PC-3 (cell line): ENCODE measurements at regions not wholly inside any gene's neighbourhood (a gene's known extent, or its start where the extent isn't known, plus 50 kb on each side); places are given as distances from the start of the nearest gene placed in this dataset.

Experiments
- ATAC-seq: fragments of 200-7000 bp; cut with Tn5 transposase; 2 replicates; pipeline ENCODE4 v1.9.1; 2020; ENCODE audit warnings: mild to moderate bottlenecking, moderate library complexity
- BruUV-seq: library from RNA; stranded (reverse); fragments of 400-500 nt; replicated peaks from 2 replicates; lab custom pipeline; 2021; lab: Mats Ljungman, UMichigan
- CTCF ChIA-PET: fragments of 300-600 bp; sonication (Branson Sonifier 250); formaldehyde crosslinking; loops from one replicate; lab custom pipeline; 2022; ENCODE audit warnings: antibody characterized with exemption; lab: Charles Lee
- POLR2A ChIA-PET: fragments of 300-600 bp; sonication (Branson Sonifier 250); formaldehyde crosslinking; loops from one replicate; lab custom pipeline; 2022; ENCODE audit warnings: antibody characterized with exemption; ENCODE audit not compliant: unreplicated experiment; lab: Charles Lee
- DNase-seq: peaks from one replicate; pipeline ENCODE4 v3.0.0-alpha.2; 2015
- H2AFZ ChIP-seq: fragments of 300-600 bp; sonication (generic); 2 replicates; pipeline ENCODE4 v1.6.0; 2016; ENCODE audit warnings: antibody characterized with exemption, low read length
- H3F3A ChIP-seq: fragments of 300-600 bp; sonication (generic); one replicate; pipeline ENCODE4 v1.6.0; 2017; ENCODE audit warnings: antibody characterized with exemption, low read length, control low read depth, mild to moderate bottlenecking; ENCODE audit not compliant: unreplicated experiment
- H3K27ac ChIP-seq: fragments of 300-600 bp; sonication (generic); 2 replicates; pipeline ENCODE4 v1.5.1; 2016; ENCODE audit warnings: mild to moderate bottlenecking, low read length
- H3K27me3 ChIP-seq: fragments of 300-600 bp; sonication (generic); 2 replicates; pipeline ENCODE4 v1.6.1; 2016; ENCODE audit warnings: low read length, mixed read lengths
- H3K36me3 ChIP-seq: fragments of 300-600 bp; sonication (generic); 2 replicates; pipeline ENCODE4 v1.6.1; 2016; ENCODE audit warnings: low read depth, mixed run types, low read length, mixed read lengths
- H3K4me1 ChIP-seq: fragments of 300-600 bp; sonication (generic); 2 replicates; pipeline ENCODE4 v1.5.1; 2016; ENCODE audit warnings: low read length; ENCODE audit not compliant: insufficient read depth
- H3K4me2 ChIP-seq: fragments of 300-600 bp; sonication (generic); 2 replicates; pipeline ENCODE4 v1.6.0; 2016; ENCODE audit warnings: low read length
- H3K4me3 ChIP-seq: fragments of 300-600 bp; sonication (generic); 2 replicates; pipeline ENCODE4 v1.5.1; 2016; ENCODE audit warnings: mild to moderate bottlenecking, low read length, mixed read lengths
- H3K79me2 ChIP-seq: fragments of 300-600 bp; sonication (generic); 2 replicates; pipeline ENCODE4 v1.6.1; 2017; ENCODE audit warnings: low read length, mixed read lengths
- H3K9ac ChIP-seq: fragments of 300-600 bp; sonication (generic); 2 replicates; pipeline ENCODE4 v1.6.0; 2016; ENCODE audit warnings: mild to moderate bottlenecking, low read length
- H3K9me2 ChIP-seq: fragments of 300-600 bp; sonication (generic); replicated peaks from 2 replicates; pipeline ENCODE4 v1.6.1; 2016; ENCODE audit warnings: mixed run types, low read length, mixed read lengths
- H3K9me3 ChIP-seq: fragments of 300-600 bp; sonication (generic); 2 replicates; pipeline ENCODE4 v1.6.1; 2016; ENCODE audit warnings: low read length, mixed read lengths
- H4K20me1 ChIP-seq: fragments of 300-600 bp; sonication (generic); 2 replicates; pipeline ENCODE4 v1.6.1; 2016; ENCODE audit warnings: low read length, mixed read lengths
- EZH2 ChIP-seq: fragments of 300-600 bp; sonication (generic); IDR thresholded peaks from one replicate; pipeline ENCODE4 v1.6.1; 2017; ENCODE audit warnings: antibody characterized with exemption, mild to moderate bottlenecking, low read length; ENCODE audit not compliant: unreplicated experiment
- EZH2phosphoT487 ChIP-seq: fragments of 300-600 bp; sonication (generic); IDR thresholded peaks from 2 replicates; pipeline ENCODE4 v1.6.1; 2018; ENCODE audit warnings: mild to moderate bottlenecking, antibody characterized with exemption, low read length, borderline replicate concordance
- intact Hi-C: fragments of 100-400 bp; cut with micrococcal nuclease; formaldehyde crosslinking; loops from 2 replicates; pipeline ENCODE4 v1.9.0; 2023
- TF ChIP-seq, protein P1 (sequence below): fragments of 300-600 bp; sonication (generic); conservative IDR thresholded peaks from 2 replicates; pipeline ENCODE4 v1.5.1; 2017; ENCODE audit warnings: antibody characterized with exemption, low read depth, mild to moderate bottlenecking, low read length

DNA sequence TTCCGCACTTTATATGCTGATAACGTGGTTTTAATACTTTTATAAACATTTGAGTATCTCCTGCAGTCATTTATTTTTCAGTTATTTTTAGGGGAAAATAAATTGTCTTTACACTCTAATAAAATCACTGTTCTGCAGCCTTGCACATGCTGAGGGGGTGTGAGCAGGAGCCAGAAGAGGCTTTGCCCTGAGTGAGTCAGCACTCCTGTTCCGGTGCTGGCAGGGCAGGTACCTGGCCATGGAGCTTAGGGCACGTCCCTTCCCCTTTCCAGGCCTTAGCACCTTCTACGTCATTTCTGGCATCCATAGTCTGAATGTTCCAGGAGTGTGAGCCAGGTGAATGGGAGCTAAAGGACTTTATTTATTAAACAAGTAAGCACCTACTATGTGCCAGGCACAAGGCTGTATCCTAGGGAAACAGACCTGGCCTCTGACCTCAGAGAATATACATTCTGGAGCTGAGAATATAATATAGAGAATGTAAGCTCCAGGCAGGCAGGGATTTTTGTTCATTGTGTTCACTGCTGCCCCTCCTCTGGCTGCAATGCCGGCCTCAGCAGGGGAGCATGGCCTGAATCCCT, 402.9 kb downstream of the PTPRU start:
- POLR2A ChIA-PET: no interaction called here
- no peak overlapping the region for H3K4me3 ChIP-seq

DNA sequence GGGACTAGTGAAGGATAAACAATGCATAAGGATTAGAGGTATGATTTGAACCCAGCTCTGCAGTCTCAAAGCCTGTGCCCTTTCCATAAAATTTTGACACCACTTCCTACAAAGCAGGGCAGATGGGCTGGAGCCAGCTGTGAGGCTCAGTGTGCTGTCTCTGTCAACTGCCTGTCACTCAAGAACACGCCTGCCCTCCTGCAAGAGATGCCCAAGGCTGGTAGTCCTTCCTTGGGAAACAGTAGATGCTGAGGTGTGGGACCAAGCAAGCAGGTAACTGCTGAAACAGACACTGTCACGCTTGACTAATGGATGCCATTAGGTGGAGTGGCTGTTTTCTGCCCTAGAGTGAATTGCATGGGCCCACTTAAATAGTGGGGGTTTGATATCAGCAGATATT, 402.0 kb downstream of the PTPRU start:
- peaks cover 45% of the 10 kb centered on the region for H3K4me1 ChIP-seq
- no peaks in the 10 kb centered on the region for H3K79me2 ChIP-seq
- POLR2A ChIA-PET: no interaction called here
- TF ChIP-seq EZH2 (no peak), EZH2phosphoT487 (no peak)
- TF ChIP-seq, protein P1, sequence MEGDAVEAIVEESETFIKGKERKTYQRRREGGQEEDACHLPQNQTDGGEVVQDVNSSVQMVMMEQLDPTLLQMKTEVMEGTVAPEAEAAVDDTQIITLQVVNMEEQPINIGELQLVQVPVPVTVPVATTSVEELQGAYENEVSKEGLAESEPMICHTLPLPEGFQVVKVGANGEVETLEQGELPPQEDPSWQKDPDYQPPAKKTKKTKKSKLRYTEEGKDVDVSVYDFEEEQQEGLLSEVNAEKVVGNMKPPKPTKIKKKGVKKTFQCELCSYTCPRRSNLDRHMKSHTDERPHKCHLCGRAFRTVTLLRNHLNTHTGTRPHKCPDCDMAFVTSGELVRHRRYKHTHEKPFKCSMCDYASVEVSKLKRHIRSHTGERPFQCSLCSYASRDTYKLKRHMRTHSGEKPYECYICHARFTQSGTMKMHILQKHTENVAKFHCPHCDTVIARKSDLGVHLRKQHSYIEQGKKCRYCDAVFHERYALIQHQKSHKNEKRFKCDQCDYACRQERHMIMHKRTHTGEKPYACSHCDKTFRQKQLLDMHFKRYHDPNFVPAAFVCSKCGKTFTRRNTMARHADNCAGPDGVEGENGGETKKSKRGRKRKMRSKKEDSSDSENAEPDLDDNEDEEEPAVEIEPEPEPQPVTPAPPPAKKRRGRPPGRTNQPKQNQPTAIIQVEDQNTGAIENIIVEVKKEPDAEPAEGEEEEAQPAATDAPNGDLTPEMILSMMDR: no peak
- intact Hi-C loops: loop anchor here (2.0 to 5.0 kb wide), 3 partner anchors 45 to 1069 kb away; no protein-coding TSS in a partner anchor
- no peak overlapping the region for H3K4me2 ChIP-seq
- no peaks in the 10 kb centered on the region for H3K36me3 ChIP-seq
- DNase-seq (no peak), ATAC-seq (no peak)
- CTCF ChIA-PET: no interaction called here
- H4K20me1 ChIP-seq: no peaks in the 10 kb centered on the region
- no peak overlapping the region for H3K9ac ChIP-seq
- no peak overlapping the region for H2AFZ ChIP-seq
- H3K4me3 ChIP-seq: no peak overlapping the region
- peak overlapping the region; percentile 50; the same call in 1 of the 2 replicates for H3K27ac ChIP-seq
- no peaks in the 10 kb centered on the region for H3K9me2 ChIP-seq
- no peaks in the 10 kb centered on the region for H3F3A ChIP-seq
- H3K27me3 ChIP-seq: no peaks in the 10 kb centered on the region
- no TSS peak for BruUV-seq
- H3K9me3 ChIP-seq: no peaks in the 10 kb centered on the region

More for the DNA sequence above, 402.9 kb downstream of the PTPRU start:
- Histone ChIP-seq H4K20me1 (no peaks in the 10 kb centered on the region), H3K4me1 (peaks cover 45% of the 10 kb centered on the region), H3K36me3 (no peaks in the 10 kb centered on the region), H3K9me2 (no peaks in the 10 kb centered on the region), H3K27ac (peak overlapping the region; percentile 58), H3K9ac (no peak overlapping the region), H3K4me2 (peak overlapping the region; percentile 13; the same call in 1 of the 2 replicates), H3K9me3 (no peaks in the 10 kb centered on the region), H3K27me3 (no peaks in the 10 kb centered on the region), H2AFZ (0 out of 2 replicates have a peak overlapping the region, but pooled peaks have one; percentile 29), H3F3A (no peaks in the 10 kb centered on the region), H3K79me2 (no peaks in the 10 kb centered on the region)
- no TSS peak for BruUV-seq
- CTCF ChIA-PET: interaction anchor here (0.8 kb wide), 1 partner anchor 49 kb away, joined by 3 read pairs; no protein-coding TSS in a partner anchor
- ATAC-seq: peak; percentile 87
- TF ChIP-seq, protein P1: no peak
- TF ChIP-seq EZH2 (no peak), EZH2phosphoT487 (no peak)
- DNase-seq: peak; percentile 87
- intact Hi-C loops: loop anchor here (1.0 to 5.0 kb wide), 5 partner anchors 44 to 1068 kb away; no protein-coding TSS in a partner anchor

DNA sequence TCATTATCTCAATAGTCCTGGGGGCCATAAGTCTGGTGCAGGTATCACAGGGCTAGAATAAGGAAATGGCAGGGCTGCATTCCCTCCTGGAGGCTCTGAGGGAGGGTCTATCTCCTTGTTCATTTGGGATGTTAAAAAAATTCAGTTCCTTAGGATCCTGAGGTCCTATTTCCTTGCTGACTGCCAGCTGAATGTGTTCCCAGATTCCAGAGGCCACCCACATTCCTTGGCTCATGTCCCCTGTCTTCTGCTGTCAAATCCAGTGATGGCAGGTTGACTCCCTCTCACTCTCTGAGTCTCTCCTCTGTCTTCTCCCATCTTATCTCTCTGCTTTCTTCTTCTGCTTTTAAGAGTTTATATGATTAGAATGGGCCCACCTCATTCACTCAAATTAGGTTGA, 400.6 kb downstream of the PTPRU start:
- Histone ChIP-seq H3K27me3 (no peaks in the 10 kb centered on the region), H3K79me2 (no peaks in the 10 kb centered on the region), H3F3A (no peaks in the 10 kb centered on the region), H2AFZ (no peak overlapping the region), H4K20me1 (no peaks in the 10 kb centered on the region), H3K4me2 (no peak overlapping the region), H3K9me2 (no peaks in the 10 kb centered on the region), H3K27ac (no peak overlapping the region), H3K36me3 (no peaks in the 10 kb centered on the region), H3K4me1 (peaks cover 37% of the 10 kb centered on the region), H3K9me3 (no peaks in the 10 kb centered on the region), H3K4me3 (no peak overlapping the region), H3K9ac (no peak overlapping the region)
- ATAC-seq (no peak), DNase-seq (no peak)
- ChIA-PET POLR2A (no interaction called here), CTCF (no interaction called here)
- TF ChIP-seq, protein P1: no peak
- no peak for TF ChIP-seq EZH2phosphoT487
- TF ChIP-seq EZH2: no peak
- no TSS peak for BruUV-seq
- intact Hi-C loops: loop anchor here (5.0 kb wide), 1 partner anchor 1070 kb away; no protein-coding TSS in a partner anchor
